T47D (cell line): ENCODE measurements at regions not wholly inside any gene's neighbourhood (a gene's known extent, or its start where the extent isn't known, plus 50 kb on each side); places are given as distances from the start of the nearest gene placed in this dataset.

Experiments
- DNase-seq, 2 experiments: peaks; one replicate each; pipeline versions ENCODE4 v3.0.0 to v3.0.0-alpha.2; 2011 to 2012; ENCODE audit warnings: low read depth in 1 of 2, low spot score in 1 of 2
- JUND ChIP-seq: IDR thresholded peaks from 2 replicates; pipeline ENCODE4 v1.6.1; 2012; ENCODE audit warnings: low read depth
- in situ Hi-C: cut with HindIII; loops from 2 replicates; pipeline ENCODE4 v1.10.0; 2016; ENCODE audit warnings: low sequenced_read_pairs, low pct_unique_long_range_greater_than_20kb

DNA sequence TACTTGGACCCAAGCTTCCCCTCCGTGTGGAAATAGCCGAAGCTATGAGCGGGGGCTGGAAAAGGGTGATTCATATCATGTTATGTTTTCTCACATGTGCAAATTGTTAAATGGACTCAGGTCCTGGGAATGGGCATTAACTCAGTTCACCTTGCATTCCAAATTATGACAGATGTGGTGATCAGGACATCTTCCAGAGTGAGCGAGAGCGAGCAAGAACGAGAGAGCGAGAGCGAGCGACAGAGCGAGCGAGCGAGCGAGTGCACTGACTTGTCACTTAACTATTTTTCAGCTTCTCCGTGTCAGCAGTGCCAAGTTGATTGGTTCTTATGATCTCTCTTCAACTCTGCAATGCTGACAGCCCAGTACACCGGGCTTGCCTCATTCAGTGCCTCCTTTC, 437.4 kb upstream of the NRSN1 start:
- no peak for DNase-seq
- TF ChIP-seq JUND = no peak
- in situ Hi-C loops = no loop called here

DNA sequence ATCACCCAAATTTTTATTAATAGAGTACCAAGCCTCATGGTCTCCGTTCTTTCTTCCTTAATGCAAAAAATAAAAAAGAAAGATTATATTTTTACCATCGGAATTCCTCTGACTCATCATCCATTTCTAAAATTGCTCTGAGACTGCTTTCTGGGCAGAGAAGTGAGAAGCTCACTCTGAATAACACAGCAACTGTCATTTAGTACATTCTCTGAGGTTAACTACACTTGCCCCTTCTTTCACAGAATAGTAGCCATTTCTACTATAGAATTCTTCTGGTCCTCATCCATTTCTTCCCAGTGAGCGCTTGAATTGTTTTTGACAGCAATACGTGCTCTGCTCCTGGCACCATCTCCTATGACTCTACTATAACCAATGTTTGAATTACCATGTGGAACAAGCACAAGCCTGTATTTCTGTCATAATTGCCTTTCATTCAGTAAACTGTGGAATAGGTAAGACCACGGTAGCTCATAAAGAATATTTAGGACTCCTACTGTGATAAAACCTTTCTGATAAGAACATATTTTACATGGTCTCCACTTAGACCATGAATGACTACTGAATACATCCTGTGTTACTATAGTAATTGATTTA, 435.5 kb upstream of the NRSN1 start:
- TF ChIP-seq JUND = no peak
- no peak for DNase-seq
- in situ Hi-C loops = no loop called here

DNA sequence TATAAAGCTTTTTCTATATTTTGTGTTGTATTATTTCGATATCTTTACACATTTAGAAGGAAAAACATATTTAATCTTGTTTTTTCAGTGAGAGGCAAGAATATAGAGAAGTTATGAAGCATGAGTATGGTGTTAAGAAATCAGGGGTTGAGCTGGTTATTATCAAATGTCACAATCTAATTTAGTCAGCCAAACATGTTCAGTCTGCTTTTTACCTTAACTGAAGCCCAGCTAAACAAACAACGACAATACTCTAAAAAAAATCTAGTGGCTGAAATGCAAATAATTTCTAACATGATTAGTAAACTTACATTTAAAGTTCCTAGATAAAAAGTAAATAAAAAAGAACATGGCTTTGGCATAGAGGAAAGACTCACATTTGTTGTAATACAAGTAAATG, 433.8 kb upstream of the NRSN1 start:
- DNase-seq = peak in 1 of 2 experiments; percentile 81
- TF ChIP-seq JUND = no peak
- in situ Hi-C loops = no loop called here

DNA sequence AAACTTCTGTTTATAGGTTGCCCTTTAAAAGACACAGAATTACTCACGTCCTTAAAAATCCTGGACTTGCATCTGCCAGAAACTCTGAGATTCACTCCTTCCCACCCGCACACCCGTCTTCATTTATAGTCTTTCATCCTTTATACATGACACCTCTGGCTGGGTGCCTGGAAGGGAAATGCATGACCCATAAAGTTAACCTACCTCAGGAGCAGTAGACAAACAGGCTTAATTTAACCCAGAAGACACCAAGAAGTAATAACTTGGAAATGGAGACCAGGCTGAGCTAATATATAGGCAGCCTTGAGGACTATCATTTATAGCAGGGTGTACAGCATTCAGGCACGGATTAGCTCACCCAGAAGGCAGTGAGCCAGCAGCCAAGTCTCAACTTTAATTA, 429.0 kb upstream of the NRSN1 start:
- no peak for TF ChIP-seq JUND
- DNase-seq = no peak
- in situ Hi-C loops = no loop called here

DNA sequence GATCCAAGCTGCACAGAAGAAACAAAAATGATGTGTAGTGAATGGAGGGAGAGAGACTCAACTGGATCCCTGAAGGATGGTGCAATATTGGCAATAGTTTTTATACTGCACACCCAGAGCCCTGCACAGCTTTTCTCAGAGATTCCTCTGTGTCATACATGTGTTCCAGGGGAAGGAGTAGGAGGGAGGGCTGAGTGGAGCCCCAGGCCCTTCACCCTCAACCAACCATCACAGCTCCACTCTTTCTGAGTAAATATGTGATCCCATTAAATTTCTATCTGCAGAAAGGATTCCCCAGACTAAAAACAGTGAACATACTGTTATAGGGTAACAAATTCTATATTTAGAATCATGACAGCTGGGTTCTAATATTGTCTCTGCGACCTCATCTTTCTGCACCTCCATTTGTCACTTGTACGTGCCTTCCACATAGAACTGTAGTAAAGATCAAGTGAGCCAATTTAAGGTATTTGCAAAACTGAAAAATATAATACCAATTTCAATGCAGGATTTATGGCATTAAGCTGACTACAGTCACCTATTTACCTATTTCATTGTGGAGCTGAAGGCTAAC, 421.4 kb upstream of the NRSN1 start:
- in situ Hi-C loops = no loop called here
- no peak for TF ChIP-seq JUND
- DNase-seq = no peak

DNA sequence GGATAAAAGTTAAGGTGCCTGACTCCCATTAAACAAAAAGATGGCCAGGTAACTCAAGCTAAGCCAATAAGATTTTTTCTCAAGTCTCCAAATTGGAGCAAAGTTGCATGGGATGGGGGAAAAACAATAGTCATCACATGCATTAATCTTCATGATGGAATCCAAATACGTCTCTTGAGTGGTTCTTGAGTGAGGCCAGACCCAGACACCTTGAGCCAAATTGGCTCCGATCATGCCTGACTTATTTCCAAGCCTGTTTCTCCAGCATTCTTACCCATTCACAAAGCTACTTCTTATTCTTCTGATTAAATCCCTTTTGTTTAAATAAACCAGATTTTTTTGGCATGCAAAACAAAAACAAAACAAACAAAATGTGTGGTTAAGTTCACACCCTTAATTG, 420.3 kb upstream of the NRSN1 start:
- no peak for DNase-seq
- in situ Hi-C loops = no loop called here
- no peak for TF ChIP-seq JUND

DNA sequence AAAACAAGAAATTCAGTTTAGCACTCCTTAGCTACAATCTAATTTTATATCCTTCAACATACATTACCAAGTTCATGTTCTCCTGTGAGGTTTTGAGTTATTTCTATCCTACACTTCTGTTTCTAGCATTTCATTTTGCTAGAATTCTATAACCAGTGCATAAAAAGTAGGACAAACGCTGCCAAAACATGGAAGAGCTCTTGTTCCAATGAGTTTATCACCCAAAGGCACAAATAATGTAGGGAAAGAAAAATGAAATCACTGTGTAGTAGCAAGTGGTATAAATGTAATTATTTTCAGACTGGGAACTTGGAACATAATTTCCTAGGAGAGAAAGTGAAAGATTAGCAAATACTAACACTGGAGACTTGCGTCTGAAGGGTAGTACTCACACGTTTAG, 413.3 kb upstream of the NRSN1 start:
- DNase-seq = no peak
- in situ Hi-C loops = no loop called here
- no peak for TF ChIP-seq JUND

DNA sequence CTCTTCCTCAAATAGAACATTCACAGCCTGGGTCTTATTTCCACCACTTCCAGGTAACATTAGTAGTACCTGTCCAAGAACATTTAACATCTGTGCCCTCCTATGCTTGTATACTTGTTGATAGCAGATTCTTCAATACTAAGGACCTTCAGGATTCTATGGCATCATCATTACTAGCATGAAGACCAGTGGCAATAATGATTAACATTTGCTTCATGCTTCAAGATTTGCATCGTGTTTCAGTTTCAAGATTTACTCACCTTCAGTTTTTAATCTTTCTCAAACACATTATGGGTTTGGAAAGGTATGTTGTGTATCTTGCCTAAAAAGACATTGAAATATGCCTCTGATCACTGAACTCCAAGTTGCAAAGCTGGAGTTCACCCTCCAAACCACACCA, 412.8 kb upstream of the NRSN1 start:
- no peak for TF ChIP-seq JUND
- in situ Hi-C loops = no loop called here
- DNase-seq = no peak

DNA sequence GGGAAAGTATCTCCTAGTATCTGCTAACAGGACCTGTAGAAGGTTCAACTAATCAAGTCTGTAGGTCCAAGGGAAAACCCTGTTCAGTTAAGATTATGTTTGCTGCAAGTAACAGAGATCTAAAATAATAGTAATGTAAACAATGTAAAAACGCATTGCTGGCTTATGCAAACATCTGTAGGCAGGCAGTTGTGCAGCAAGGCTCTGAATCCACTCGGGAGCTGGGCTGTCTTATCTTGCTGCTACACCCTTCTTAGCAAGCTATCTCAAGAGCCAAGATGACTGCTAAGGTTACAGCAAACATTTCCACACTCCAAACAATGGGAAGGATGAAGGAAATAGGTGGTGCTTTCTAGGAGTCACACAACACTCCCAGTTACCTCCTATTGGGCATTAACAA, 397.3 kb upstream of the NRSN1 start:
- TF ChIP-seq JUND = no peak
- in situ Hi-C loops = no loop called here
- DNase-seq = no peak

DNA sequence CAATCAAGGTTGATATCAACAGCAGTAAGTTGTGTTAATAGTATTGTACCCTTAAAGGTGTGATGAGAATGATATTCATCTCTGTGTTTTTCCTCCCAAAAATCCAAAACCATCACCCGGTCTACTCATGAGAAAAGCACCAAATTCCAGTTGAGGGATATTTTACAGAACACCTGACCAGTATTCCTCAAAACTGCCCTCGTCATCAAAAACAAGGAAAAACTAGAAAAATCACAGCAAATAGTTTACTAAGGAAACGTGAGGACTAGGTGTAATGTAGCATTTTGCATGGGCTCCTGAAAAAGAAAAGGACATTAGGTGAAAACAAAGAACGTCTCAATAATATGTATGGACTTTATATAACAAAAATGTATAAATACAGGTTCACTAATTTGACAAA, 394.4 kb upstream of the NRSN1 start:
- DNase-seq = no peak
- no peak for TF ChIP-seq JUND
- in situ Hi-C loops = no loop called here

DNA sequence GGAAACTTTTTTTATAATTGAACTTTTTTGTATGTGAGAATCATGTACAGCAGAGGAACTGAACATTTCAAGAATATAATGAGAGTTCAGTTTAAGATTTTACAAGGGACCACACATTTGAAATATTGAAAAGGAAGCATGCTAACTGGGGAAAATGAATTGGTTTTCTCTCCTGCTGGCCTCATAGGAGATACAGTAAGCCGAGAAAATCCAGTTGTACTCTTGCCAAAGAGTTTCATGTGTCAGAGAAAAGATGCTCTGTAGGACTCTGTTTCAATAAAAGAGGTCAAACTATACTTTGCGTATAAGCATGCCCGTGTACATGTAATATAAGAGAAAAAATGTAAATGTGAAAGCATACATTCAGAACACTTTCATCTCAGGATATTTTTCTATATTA, 393.5 kb upstream of the NRSN1 start:
- DNase-seq = no peak
- in situ Hi-C loops = no loop called here
- no peak for TF ChIP-seq JUND

DNA sequence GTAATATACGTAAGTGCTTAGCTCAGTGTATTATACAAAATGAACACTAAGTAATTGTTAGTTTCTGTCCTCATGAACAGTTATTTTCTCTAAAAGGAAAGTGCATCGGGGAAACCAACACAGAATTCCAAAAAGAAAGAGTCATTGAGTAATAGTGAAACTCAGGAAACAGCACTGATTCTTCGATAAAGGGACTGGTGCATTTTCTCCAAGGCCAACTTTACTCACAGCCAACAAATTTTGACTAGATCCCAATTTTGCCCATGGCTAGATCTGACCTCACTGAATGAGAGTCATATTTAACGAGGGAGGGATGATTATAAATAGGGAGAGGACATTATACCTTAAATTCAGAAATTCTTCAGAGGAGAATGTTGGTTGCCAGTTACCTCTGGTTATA, 390.9 kb upstream of the NRSN1 start:
- in situ Hi-C loops = no loop called here
- TF ChIP-seq JUND = no peak
- DNase-seq = peak in 1 of 2 experiments; percentile 9

DNA sequence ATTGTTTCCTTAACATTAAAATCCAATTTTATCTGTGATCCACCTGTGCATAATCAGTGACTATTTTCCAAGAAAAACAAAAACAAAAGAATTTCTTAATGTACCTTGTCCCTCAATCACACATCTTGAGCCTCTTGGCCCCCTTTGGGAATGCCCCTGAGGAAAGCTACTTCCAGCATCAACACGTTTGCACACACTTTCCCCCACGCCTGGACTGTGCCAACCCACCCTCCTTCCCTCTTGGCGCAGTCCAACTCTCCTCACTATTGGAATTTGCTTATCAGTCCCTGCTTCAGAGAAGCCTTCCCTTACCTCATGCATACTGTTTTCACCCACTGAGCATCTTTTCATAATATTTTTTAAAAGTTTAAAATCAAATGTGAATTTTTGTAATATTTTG, 389.4 kb upstream of the NRSN1 start:
- TF ChIP-seq JUND = no peak
- no peak for DNase-seq
- in situ Hi-C loops = no loop called here

DNA sequence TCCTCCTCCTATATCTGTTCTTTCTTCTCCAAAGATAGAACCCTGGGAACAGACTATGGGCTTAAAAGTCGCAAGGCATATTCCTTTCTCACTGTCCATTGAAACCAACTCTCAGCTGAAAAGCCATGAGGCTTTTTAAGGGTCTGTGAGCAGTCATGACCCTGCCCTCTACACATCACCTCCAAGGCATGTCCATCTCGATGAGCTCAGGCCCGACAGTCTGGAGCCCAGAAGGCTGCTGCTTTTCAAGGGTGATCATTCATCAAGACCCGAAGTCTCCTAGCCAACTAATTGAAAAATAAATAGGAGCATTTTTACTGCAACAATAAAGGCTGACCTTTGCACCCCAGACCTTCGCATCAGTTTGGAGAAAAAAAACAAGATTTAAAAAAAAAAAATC, 378.8 kb upstream of the NRSN1 start:
- in situ Hi-C loops = no loop called here
- TF ChIP-seq JUND = no peak

More for the DNA sequence above, 378.8 kb upstream of the NRSN1 start:
- no peak for DNase-seq
